Activated CD8-positive, alpha-beta memory T cell treated with anti-CD3 and anti-CD28 coated beads for 36 hours (primary cell): ENCODE measurements at regions not wholly inside any gene's neighbourhood (a gene's known extent, or its start where the extent isn't known, plus 50 kb on each side); places are given as distances from the start of the nearest gene placed in this dataset.

ENCODE experiments used
- CTCF ChIA-PET: fragments of 350-600 bp; sonication (Branson Sonifier 250); formaldehyde crosslinking; loops from one replicate; lab custom pipeline; 2021; ENCODE audit warnings: antibody characterized with exemption; lab: Charles Lee
- POLR2A ChIA-PET: fragments of 350-600 bp; sonication (Branson Sonifier 250); formaldehyde crosslinking; loops from one replicate; lab custom pipeline; 2021; ENCODE audit warnings: antibody characterized with exemption; lab: Charles Lee

DNA sequence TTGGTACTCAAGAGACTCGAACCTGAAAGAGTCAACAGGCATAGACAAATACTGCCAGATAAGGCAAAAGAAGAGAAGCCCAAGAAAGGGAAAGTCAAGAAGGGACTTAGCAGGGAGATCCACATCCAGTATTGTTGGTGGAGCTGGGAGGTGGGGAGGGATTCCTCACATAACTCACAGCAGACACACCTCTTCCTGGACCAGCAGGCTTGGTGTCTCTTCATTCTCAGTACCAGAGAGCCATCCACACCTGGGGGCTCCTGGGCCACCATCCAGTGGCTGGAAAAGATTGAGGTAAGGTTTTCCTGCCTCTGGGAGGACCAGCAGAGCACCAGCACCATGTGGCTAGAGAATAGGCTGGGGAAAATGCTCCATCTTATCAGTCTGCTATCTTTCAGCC lies 161.6 kb upstream of the SESN3 start:
- ChIA-PET CTCF (no interaction called here), POLR2A (no interaction called here)

- POLR2A ChIA-PET: no interaction called here
- CTCF ChIA-PET: no interaction called here
Measured at GRCh38 chr11:95389427-95389826, 158.4 kb upstream of the SESN3 start.

- ChIA-PET POLR2A (no interaction called here), CTCF (no interaction called here)
Measured at GRCh38 chr11:95388086-95388485, 157.1 kb upstream of the SESN3 start.

GRCh38 chr11:95387325-95387724 lies 156.3 kb upstream of the SESN3 start:
- CTCF ChIA-PET: no interaction called here
- POLR2A ChIA-PET: no interaction called here

GRCh38 chr11:95385577-95385976 lies 154.6 kb upstream of the SESN3 start:
- POLR2A ChIA-PET: no interaction called here
- CTCF ChIA-PET: no interaction called here

GRCh38 chr11:95379479-95379878 lies 148.5 kb upstream of the SESN3 start:
- ChIA-PET POLR2A (no interaction called here), CTCF (no interaction called here)

DNA sequence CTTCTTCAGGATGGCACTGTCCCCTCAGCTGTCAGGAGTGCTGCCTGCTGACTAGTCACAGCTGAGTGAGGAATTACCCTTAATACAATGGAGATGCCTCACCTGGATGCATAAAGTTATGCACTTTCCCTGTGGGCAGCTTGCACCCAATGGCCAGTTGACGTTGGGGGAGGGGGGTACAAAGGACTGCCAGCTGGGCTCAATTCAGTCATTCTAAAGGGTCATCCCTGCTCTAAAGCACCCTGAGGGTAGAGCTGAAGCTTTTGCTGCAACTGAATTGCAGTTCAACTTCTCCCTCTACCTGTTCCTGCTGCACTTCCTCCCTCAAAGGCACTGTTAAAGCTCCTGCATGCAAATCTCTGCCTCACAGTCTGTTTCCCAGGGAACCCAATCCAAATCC lies 147.8 kb upstream of the SESN3 start:
- ChIA-PET CTCF (no interaction called here), POLR2A (no interaction called here)

GRCh38 chr11:95378111-95378510 lies 147.1 kb upstream of the SESN3 start:
- CTCF ChIA-PET: no interaction called here
- POLR2A ChIA-PET: no interaction called here

- POLR2A ChIA-PET: no interaction called here
Measured at GRCh38 chr11:95375886-95376285, 144.9 kb upstream of the SESN3 start.

DNA sequence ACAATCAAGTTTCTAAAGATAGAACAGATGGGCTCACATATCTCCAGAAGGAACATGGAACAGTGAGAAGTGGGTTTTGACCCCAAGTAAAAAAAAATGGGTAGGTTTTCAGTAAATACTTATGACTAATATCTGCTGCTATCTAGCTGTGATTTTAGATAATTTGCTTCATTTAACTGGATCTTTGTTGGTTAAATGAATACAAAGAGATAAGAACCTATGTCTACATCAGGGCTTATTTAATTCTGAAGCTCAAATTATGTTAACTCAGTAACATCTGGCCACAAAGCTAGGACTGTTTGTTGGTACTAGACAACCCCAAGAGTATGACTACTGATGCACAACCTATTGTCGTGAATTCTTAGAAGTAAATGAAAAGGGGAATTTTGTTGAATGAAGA lies 144.4 kb upstream of the SESN3 start:
- CTCF ChIA-PET: no interaction called here

More at GRCh38 chr11:95375886-95376285, 144.9 kb upstream of the SESN3 start:
- CTCF ChIA-PET: no interaction called here

GRCh38 chr11:95374105-95374504 lies 143.1 kb upstream of the SESN3 start:
- ChIA-PET CTCF (interaction anchor here (0.9 kb wide), 1 partner anchor 9 kb away, joined by 3 read pairs; no protein-coding TSS in a partner anchor), POLR2A (no interaction called here)

More for the DNA sequence above, 144.4 kb upstream of the SESN3 start:
- POLR2A ChIA-PET: no interaction called here

DNA sequence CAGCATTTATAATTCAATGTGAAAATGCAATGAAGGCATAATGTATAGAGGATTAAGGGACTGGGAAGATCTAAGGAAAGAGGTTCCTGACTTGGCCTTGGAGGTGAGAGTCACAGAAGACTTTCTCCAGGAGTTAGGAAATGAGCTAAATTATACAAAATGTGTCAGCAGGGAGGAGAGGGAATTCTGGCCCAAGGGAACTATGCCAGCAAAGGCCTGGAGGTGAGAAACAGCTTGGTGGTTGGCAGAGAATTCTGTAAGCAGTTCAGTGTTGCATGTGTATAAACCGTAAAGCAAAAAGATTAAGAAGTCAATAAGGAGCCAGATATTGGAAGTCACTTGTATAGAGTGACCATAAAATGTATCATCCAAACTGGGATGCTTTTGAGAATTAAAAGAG lies 142.2 kb upstream of the SESN3 start:
- ChIA-PET POLR2A (no interaction called here), CTCF (no interaction called here)

- ChIA-PET CTCF (no interaction called here), POLR2A (no interaction called here)
Measured at GRCh38 chr11:95372097-95372656, 141.2 kb upstream of the SESN3 start.

DNA sequence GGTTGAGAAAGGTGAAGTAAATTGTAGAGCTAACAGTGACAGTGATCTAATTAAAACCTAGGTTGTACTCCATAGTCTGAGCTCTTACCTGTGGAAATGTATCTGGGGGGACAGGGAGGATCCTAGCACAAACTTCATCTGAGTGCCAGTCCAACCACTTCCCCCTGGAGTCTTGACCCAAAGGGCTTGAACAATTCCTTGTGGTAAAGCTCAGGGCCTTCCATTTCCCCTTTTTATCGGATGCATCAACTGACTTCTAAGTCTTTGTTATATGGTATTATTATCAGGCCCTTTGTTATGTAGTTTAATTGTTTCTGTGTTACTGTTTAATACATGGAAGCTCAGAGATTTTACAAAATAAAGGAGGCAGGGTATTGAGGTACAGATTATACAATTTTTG lies 140.2 kb upstream of the SESN3 start:
- CTCF ChIA-PET: no interaction called here
- POLR2A ChIA-PET: no interaction called here

GRCh38 chr11:95367726-95368125 lies 136.7 kb upstream of the SESN3 start:
- ChIA-PET POLR2A (no interaction called here), CTCF (no interaction called here)

DNA sequence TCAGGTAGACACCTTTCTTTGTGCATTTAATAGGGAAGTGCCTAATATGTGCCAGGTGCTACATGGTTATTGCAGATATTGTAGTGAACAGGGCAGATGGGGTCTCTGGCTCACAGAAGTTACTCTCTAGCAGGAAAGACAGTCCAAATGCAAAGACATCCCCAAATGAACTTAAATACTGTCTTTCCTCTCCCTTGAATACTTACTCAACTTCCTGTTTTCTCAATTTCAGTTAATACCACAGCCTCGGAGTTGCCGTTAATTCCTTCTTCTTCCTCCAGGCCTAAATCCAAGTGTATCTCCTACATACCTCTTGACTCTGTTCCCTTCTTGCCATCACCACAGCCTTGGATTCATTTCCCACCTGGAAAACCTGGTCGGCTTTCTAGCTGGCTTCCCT lies 134.3 kb upstream of the SESN3 start:
- POLR2A ChIA-PET: no interaction called here

DNA sequence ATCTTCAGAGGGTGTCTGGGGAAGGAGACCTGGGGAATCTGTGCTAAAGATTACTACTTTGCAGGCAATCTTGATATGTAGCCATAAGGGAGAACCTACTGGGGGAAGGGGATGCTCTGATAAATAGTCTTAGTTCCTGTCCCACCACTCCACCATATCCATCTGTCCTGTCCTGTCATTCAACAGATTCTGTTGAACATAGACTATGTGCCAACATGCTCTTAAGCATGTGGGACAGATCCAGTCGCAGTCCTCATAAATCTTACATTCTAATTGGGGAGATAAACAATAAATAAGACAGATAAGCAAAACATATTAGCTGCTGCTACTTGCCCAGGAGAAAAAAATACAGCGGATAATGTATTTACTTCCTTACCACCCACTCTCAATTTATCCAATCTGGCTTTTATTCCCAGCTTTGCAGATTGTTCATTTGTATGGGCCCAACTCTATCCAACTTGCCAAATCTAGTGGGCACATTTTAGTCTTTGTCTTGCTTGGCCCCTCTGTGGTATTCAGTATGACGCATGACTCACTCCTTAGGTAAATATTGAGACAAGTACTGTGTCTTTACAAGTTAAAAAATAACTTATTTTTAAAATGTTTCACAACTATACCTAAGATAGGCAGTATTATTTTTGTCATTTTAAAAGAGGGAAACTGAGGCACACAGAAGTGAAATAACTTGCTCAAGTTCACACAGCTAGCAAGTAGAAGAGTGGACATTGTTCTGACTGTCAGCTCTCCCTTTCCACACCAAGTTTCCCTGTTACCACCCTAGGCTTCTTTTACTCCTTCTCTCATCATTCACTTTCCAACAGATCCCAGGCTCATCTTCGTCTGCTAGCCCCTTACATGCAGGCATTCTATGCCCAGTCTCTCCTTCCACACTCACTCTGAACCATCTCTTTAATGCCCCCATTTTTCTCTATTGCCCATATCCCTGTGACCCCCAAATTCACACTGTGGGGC lies 133.6 kb upstream of the SESN3 start:
- ChIA-PET POLR2A (no interaction called here), CTCF (no interaction called here)

More for the DNA sequence above, 134.3 kb upstream of the SESN3 start:
- CTCF ChIA-PET: no interaction called here

- ChIA-PET CTCF (no interaction called here), POLR2A (no interaction called here)
Measured at GRCh38 chr11:95363708-95364107, 132.7 kb upstream of the SESN3 start.

GRCh38 chr11:95363164-95363563 lies 132.2 kb upstream of the SESN3 start:
- CTCF ChIA-PET: no interaction called here
- POLR2A ChIA-PET: no interaction called here

DNA sequence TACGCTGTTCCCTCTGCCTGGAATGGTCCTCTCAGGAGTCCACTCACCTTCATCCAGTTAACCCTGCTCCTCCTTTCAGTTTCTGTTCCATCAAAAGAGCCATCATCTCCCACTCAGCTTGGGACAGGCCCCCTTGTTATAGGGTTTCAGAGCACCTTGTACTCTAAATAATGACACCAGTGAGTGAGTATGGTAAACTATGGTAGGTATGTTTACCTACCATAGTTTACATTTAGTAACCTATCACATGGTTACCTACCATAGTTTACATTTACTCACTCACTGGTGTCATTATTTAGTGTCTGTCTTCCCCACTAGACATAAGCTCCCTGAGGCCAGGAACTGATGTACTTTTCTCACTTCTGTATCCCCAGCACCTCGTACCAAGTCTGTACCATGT lies 130.2 kb upstream of the SESN3 start:
- CTCF ChIA-PET: no interaction called here
- POLR2A ChIA-PET: no interaction called here
